ENCODE measurements at regions not wholly inside any gene's neighbourhood (a gene's known extent, or its start where the extent isn't known, plus 50 kb on each side); places are given as distances from the start of the nearest gene placed in this dataset.

- H3K27me3 ChIP-seq (ENCODE audit: insufficient read depth, low read length, poor library complexity): no peaks in the 10 kb centered on the region
- peak overlapping the region; percentile 98 for H2BK120ac ChIP-seq (ENCODE audit: low read depth, low read length)
- no peak overlapping the region for H2BK15ac ChIP-seq (replicated peaks; ENCODE audit: low read depth)
- H3K4me2 ChIP-seq (ENCODE audit: low read length): no peak overlapping the region
- peaks cover 17% of the 10 kb centered on the region for H3K4me1 ChIP-seq (ENCODE audit: control insufficient read depth, low read depth, low read length)
- no peaks in the 10 kb centered on the region for H3K36me3 ChIP-seq (ENCODE audit: control insufficient read depth, insufficient read depth, low read length)
- peak overlapping the region; percentile 50 for H3K9ac ChIP-seq (ENCODE audit: low read length)
- no peaks in the 10 kb centered on the region for H3K79me1 ChIP-seq (ENCODE audit: low read length)
- no peak overlapping the region for H3K23ac ChIP-seq (ENCODE audit: low read length)
- no peak overlapping the region for H4K8ac ChIP-seq (ENCODE audit: low read depth, low read length)
- peak overlapping the region; percentile 69 for H3K56ac ChIP-seq (ENCODE audit: low read length)
- no CpG with 5 or more reads among the region's 6 CpGs for WGBS (ENCODE audit: extremely low coverage, insufficient coverage, low lambda C conversion rate)
- DNase-seq: peak; percentile 96
- no peaks in the 10 kb centered on the region for H3K79me2 ChIP-seq (ENCODE audit: control insufficient read depth, insufficient read depth, low read length)
- peak overlapping the region; percentile 24 for H2BK5ac ChIP-seq (ENCODE audit: low read length)
- H3K4me3 ChIP-seq (ENCODE audit: low read length): no peak overlapping the region
- no peak overlapping the region for H2AK5ac ChIP-seq (ENCODE audit: low read length)
- H4K5ac ChIP-seq (ENCODE audit: low read length): peak overlapping the region; percentile 56
- peak overlapping the region; percentile 64 for H3K27ac ChIP-seq (ENCODE audit: low read depth, low read length)
- peak overlapping the region; percentile 89 for H3K18ac ChIP-seq (ENCODE audit: low read length)
- H3K4ac ChIP-seq (ENCODE audit: low read depth, low read length): peak overlapping the region; percentile 93
Measured at GRCh38 chr1:209435654-209436566, 147.6 kb upstream of the CAMK1G start.

DNA sequence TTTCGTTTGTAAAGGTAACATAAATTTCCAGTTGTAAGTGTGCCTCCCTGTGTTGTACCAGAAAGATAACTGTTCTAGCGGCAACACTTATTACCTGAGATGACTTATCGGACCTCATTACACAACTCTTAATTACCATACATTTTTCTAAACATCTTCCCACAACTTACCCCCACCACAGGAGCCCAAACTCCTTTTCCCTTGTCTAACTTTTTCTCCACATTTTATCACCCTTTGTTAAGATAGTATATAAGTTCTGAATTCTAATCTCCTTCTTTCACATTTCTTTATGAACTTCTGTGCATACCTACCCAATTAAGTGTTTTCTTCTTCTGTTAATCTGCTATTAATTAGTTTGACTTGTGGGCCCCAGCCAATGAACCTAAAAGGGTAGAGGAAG, 143.7 kb upstream of the CAMK1G start:
- Histone ChIP-seq H4K8ac (ENCODE audit: low read depth, low read length) (no peak overlapping the region), H3K27me3 (ENCODE audit: insufficient read depth, low read length, poor library complexity) (no peaks in the 10 kb centered on the region), H3K27ac (ENCODE audit: low read depth, low read length) (no peak overlapping the region), H3K4ac (ENCODE audit: low read depth, low read length) (no peak overlapping the region), H3K4me3 (ENCODE audit: low read length) (no peak overlapping the region), H2BK15ac (replicated peaks; ENCODE audit: low read depth) (no peak overlapping the region), H3K9ac (ENCODE audit: low read length) (no peak overlapping the region), H3K4me2 (ENCODE audit: low read length) (no peak overlapping the region), H3K79me1 (ENCODE audit: low read length) (no peaks in the 10 kb centered on the region), H2BK120ac (ENCODE audit: low read depth, low read length) (no peak overlapping the region), H2AK5ac (ENCODE audit: low read length) (no peak overlapping the region), H3K79me2 (ENCODE audit: control insufficient read depth, insufficient read depth, low read length) (no peaks in the 10 kb centered on the region), H3K4me1 (ENCODE audit: control insufficient read depth, low read depth, low read length) (peaks cover 3% of the 10 kb centered on the region), H3K18ac (ENCODE audit: low read length) (no peak overlapping the region), H3K36me3 (ENCODE audit: control insufficient read depth, insufficient read depth, low read length) (no peaks in the 10 kb centered on the region), H3K23ac (ENCODE audit: low read length) (no peak overlapping the region), H4K5ac (ENCODE audit: low read length) (no peak overlapping the region), H3K56ac (ENCODE audit: low read length) (no peak overlapping the region), H2BK5ac (ENCODE audit: low read length) (no peak overlapping the region)
- WGBS (ENCODE audit: extremely low coverage, insufficient coverage, low lambda C conversion rate): 100% methylated on average over 1 of the region's 3 CpGs
- DNase-seq: no peak

- H3K4me3 ChIP-seq (ENCODE audit: low read length): no peak overlapping the region
- H3K79me1 ChIP-seq (ENCODE audit: low read length): no peaks in the 10 kb centered on the region
- H3K79me2 ChIP-seq (ENCODE audit: control insufficient read depth, insufficient read depth, low read length): no peaks in the 10 kb centered on the region
- H3K18ac ChIP-seq (ENCODE audit: low read length): peak overlapping the region; percentile 78
- H3K36me3 ChIP-seq (ENCODE audit: control insufficient read depth, insufficient read depth, low read length): no peaks in the 10 kb centered on the region
- no peaks in the 10 kb centered on the region for H3K27me3 ChIP-seq (ENCODE audit: insufficient read depth, low read length, poor library complexity)
- no peak overlapping the region for H3K23ac ChIP-seq (ENCODE audit: low read length)
- peak; percentile 50 for DNase-seq
- no peak overlapping the region for H2BK120ac ChIP-seq (ENCODE audit: low read depth, low read length)
- no peak overlapping the region for H4K8ac ChIP-seq (ENCODE audit: low read depth, low read length)
- H2BK15ac ChIP-seq (replicated peaks; ENCODE audit: low read depth): no peak overlapping the region
- no peak overlapping the region for H3K4ac ChIP-seq (ENCODE audit: low read depth, low read length)
- no peak overlapping the region for H3K27ac ChIP-seq (ENCODE audit: low read depth, low read length)
- H2AK5ac ChIP-seq (ENCODE audit: low read length): no peak overlapping the region
- H3K9ac ChIP-seq (ENCODE audit: low read length): no peak overlapping the region
- H3K4me2 ChIP-seq (ENCODE audit: low read length): no peak overlapping the region
- H3K4me1 ChIP-seq (ENCODE audit: control insufficient read depth, low read depth, low read length): no peaks in the 10 kb centered on the region
- no peak overlapping the region for H2BK5ac ChIP-seq (ENCODE audit: low read length)
- H4K5ac ChIP-seq (ENCODE audit: low read length): no peak overlapping the region
- no CpG with 5 or more reads among the region's 5 CpGs for WGBS (ENCODE audit: extremely low coverage, insufficient coverage, low lambda C conversion rate)
- H3K56ac ChIP-seq (ENCODE audit: low read length): no peak overlapping the region
Measured at GRCh38 chr1:209443361-209443931, 140.1 kb upstream of the CAMK1G start.

GRCh38 chr1:209443975-209444651, 139.4 kb upstream of the CAMK1G start:
- no peak for DNase-seq
- no CpG with 5 or more reads among the region's 3 CpGs for WGBS (ENCODE audit: extremely low coverage, insufficient coverage, low lambda C conversion rate)
- H3K27ac ChIP-seq (ENCODE audit: low read depth, low read length): no peak overlapping the region
- H3K9ac ChIP-seq (ENCODE audit: low read length): no peak overlapping the region
- H2AK5ac ChIP-seq (ENCODE audit: low read length): no peak overlapping the region
- H2BK15ac ChIP-seq (replicated peaks; ENCODE audit: low read depth): no peak overlapping the region
- no peak overlapping the region for H2BK5ac ChIP-seq (ENCODE audit: low read length)
- no peak overlapping the region for H3K4me2 ChIP-seq (ENCODE audit: low read length)
- H3K4me3 ChIP-seq (ENCODE audit: low read length): no peak overlapping the region
- no peak overlapping the region for H3K4ac ChIP-seq (ENCODE audit: low read depth, low read length)
- H4K5ac ChIP-seq (ENCODE audit: low read length): no peak overlapping the region
- H3K27me3 ChIP-seq (ENCODE audit: insufficient read depth, low read length, poor library complexity): no peaks in the 10 kb centered on the region
- no peaks in the 10 kb centered on the region for H3K36me3 ChIP-seq (ENCODE audit: control insufficient read depth, insufficient read depth, low read length)
- H3K18ac ChIP-seq (ENCODE audit: low read length): no peak overlapping the region
- no peak overlapping the region for H3K23ac ChIP-seq (ENCODE audit: low read length)
- no peak overlapping the region for H2BK120ac ChIP-seq (ENCODE audit: low read depth, low read length)
- no peak overlapping the region for H3K56ac ChIP-seq (ENCODE audit: low read length)
- no peaks in the 10 kb centered on the region for H3K4me1 ChIP-seq (ENCODE audit: control insufficient read depth, low read depth, low read length)
- H3K79me2 ChIP-seq (ENCODE audit: control insufficient read depth, insufficient read depth, low read length): no peaks in the 10 kb centered on the region
- H4K8ac ChIP-seq (ENCODE audit: low read depth, low read length): no peak overlapping the region
- H3K79me1 ChIP-seq (ENCODE audit: low read length): no peaks in the 10 kb centered on the region

GRCh38 chr1:209444961-209445360, 138.6 kb upstream of the CAMK1G start:
- Histone ChIP-seq H3K27me3 (ENCODE audit: insufficient read depth, low read length, poor library complexity) (no peaks in the 10 kb centered on the region), H3K4ac (ENCODE audit: low read depth, low read length) (no peak overlapping the region), H3K56ac (ENCODE audit: low read length) (no peak overlapping the region), H2BK15ac (replicated peaks; ENCODE audit: low read depth) (no peak overlapping the region), H3K23ac (ENCODE audit: low read length) (no peak overlapping the region), H4K8ac (ENCODE audit: low read depth, low read length) (no peak overlapping the region), H3K36me3 (ENCODE audit: control insufficient read depth, insufficient read depth, low read length) (no peaks in the 10 kb centered on the region), H2AK5ac (ENCODE audit: low read length) (no peak overlapping the region), H3K9ac (ENCODE audit: low read length) (no peak overlapping the region), H3K4me2 (ENCODE audit: low read length) (no peak overlapping the region), H4K5ac (ENCODE audit: low read length) (no peak overlapping the region), H3K79me2 (ENCODE audit: control insufficient read depth, insufficient read depth, low read length) (no peaks in the 10 kb centered on the region), H2BK120ac (ENCODE audit: low read depth, low read length) (no peak overlapping the region), H3K4me1 (ENCODE audit: control insufficient read depth, low read depth, low read length) (no peaks in the 10 kb centered on the region), H3K79me1 (ENCODE audit: low read length) (no peaks in the 10 kb centered on the region), H3K18ac (ENCODE audit: low read length) (no peak overlapping the region), H2BK5ac (ENCODE audit: low read length) (no peak overlapping the region), H3K27ac (ENCODE audit: low read depth, low read length) (no peak overlapping the region), H3K4me3 (ENCODE audit: low read length) (no peak overlapping the region)
- no CpG with 5 or more reads among the region's 3 CpGs for WGBS (ENCODE audit: extremely low coverage, insufficient coverage, low lambda C conversion rate)
- no peak for DNase-seq
